GM23338 (cell line): ENCODE measurements at regions not wholly inside any gene's neighbourhood (a gene's known extent, or its start where the extent isn't known, plus 50 kb on each side); places are given as distances from the start of the nearest gene placed in this dataset.

ENCODE experiments used
- ATAC-seq: fragments of 200-7000 bp; cut with Tn5 transposase; 3 replicates; pipeline ENCODE4 v1.9.1; 2020
- DNase-seq: peaks from one replicate; pipeline ENCODE4 v3.0.0-alpha.2; 2015; ENCODE audit warnings: low spot score
- H2AFZ ChIP-seq: fragments of 200-600 bp; sonication (generic); 2 replicates; pipeline ENCODE4 v1.8.0; 2016; ENCODE audit warnings: antibody characterized with exemption, mild to moderate bottlenecking, moderate library complexity
- H3F3A ChIP-seq: fragments of 200-600 bp; sonication (generic); replicated peaks from 2 replicates; pipeline ENCODE4 v1.8.0; 2017; ENCODE audit warnings: antibody characterized with exemption, mixed run types, low read depth
- H3K27ac ChIP-seq: fragments of 200-600 bp; sonication (generic); 2 replicates; pipeline ENCODE4 v1.6.1; 2016; ENCODE audit warnings: low read depth
- H3K27me3 ChIP-seq: fragments of 200-600 bp; sonication (generic); 2 replicates; pipeline ENCODE4 v1.8.0; 2016; ENCODE audit warnings: mild to moderate bottlenecking, mixed run types, moderate library complexity; ENCODE audit not compliant: insufficient read depth
- H3K36me3 ChIP-seq: fragments of 200-600 bp; sonication (generic); 2 replicates; pipeline ENCODE4 v1.8.0; 2016; ENCODE audit warnings: mild to moderate bottlenecking; ENCODE audit not compliant: insufficient read depth
- H3K4me1 ChIP-seq: fragments of 200-600 bp; sonication (generic); 2 replicates; pipeline ENCODE4 v1.8.0; 2016; ENCODE audit warnings: mild to moderate bottlenecking, moderate library complexity; ENCODE audit not compliant: insufficient read depth
- H3K4me2 ChIP-seq: fragments of 200-600 bp; sonication (generic); 2 replicates; pipeline ENCODE4 v1.7.1; 2017; ENCODE audit warnings: mixed run types
- H3K4me3 ChIP-seq: fragments of 200-600 bp; sonication (generic); 2 replicates; pipeline ENCODE4 v1.6.1; 2016; ENCODE audit warnings: mixed run types
- H3K79me2 ChIP-seq: fragments of 200-600 bp; sonication (generic); replicated peaks from 2 replicates; pipeline ENCODE4 v1.8.0; 2017; ENCODE audit warnings: mild to moderate bottlenecking; ENCODE audit not compliant: insufficient read depth
- H3K9me2 ChIP-seq: fragments of 200-600 bp; sonication (generic); 2 replicates; pipeline ENCODE4 v1.8.0; 2017; ENCODE audit not compliant: insufficient read depth
- H4K20me1 ChIP-seq: fragments of 200-600 bp; sonication (generic); replicated peaks from 2 replicates; pipeline ENCODE4 v1.8.0; 2017; ENCODE audit warnings: mild to moderate bottlenecking; ENCODE audit not compliant: insufficient read depth
- H3K27ac Mint-ChIP-seq: 2 replicates; pipeline ENCODE4 v1.8.0; 2020; ENCODE audit warnings: inconsistent platforms, mild to moderate bottlenecking, moderate library complexity, mixed read lengths
- H3K27me3 Mint-ChIP-seq: 3 replicates; pipeline ENCODE4 v1.8.0; 2022; ENCODE audit warnings: low read depth, mild to moderate bottlenecking, moderate library complexity, mixed read lengths, inconsistent platforms; ENCODE audit not compliant: insufficient read depth, poor library complexity
- H3K36me3 Mint-ChIP-seq: 3 replicates; pipeline ENCODE4 v1.8.0; 2021; ENCODE audit warnings: low read depth, mild to moderate bottlenecking, inconsistent platforms, moderate library complexity, mixed read lengths
- H3K4me1 Mint-ChIP-seq: 3 replicates; pipeline ENCODE4 v1.8.0; 2020; ENCODE audit warnings: mild to moderate bottlenecking, inconsistent platforms, mixed read lengths
- H3K4me3 Mint-ChIP-seq: 3 replicates; pipeline ENCODE4 v1.8.0; 2021; ENCODE audit warnings: moderate library complexity, mild to moderate bottlenecking, inconsistent platforms, mixed read lengths
- H3K9me3 Mint-ChIP-seq: 3 replicates; pipeline ENCODE4 v1.8.0; 2020; ENCODE audit warnings: moderate library complexity, mild to moderate bottlenecking, inconsistent platforms, mixed read lengths
- CREB1 ChIP-seq: fragments of 250-450 bp; sonication (Bioruptor Pico); IDR thresholded peaks from 2 replicates; pipeline ENCODE4 v1.5.0; 2020; ENCODE audit warnings: low read depth, mild to moderate bottlenecking, moderate library complexity
- EZH2 ChIP-seq: fragments of 200-600 bp; sonication (generic); IDR thresholded peaks from one replicate; pipeline ENCODE4 v1.8.0; 2017; ENCODE audit warnings: antibody characterized with exemption, mild to moderate bottlenecking, low read depth; ENCODE audit not compliant: unreplicated experiment
- EZH2phosphoT487 ChIP-seq: fragments of 200-600 bp; sonication (generic); IDR thresholded peaks from one replicate; pipeline ENCODE4 v1.8.1; 2018; ENCODE audit warnings: antibody characterized with exemption; ENCODE audit not compliant: unreplicated experiment
- JUNB ChIP-seq: IDR thresholded peaks from one replicate; pipeline ENCODE4 v1.6.1; 2016; ENCODE audit warnings: antibody characterized with exemption; ENCODE audit not compliant: unreplicated experiment
- NANOG ChIP-seq: IDR thresholded peaks from 2 replicates; pipeline ENCODE4 v1.6.1; 2016; ENCODE audit warnings: antibody characterized with exemption, borderline replicate concordance
- POLR2AphosphoS5 ChIP-seq: IDR thresholded peaks from 2 replicates; pipeline ENCODE4 v1.6.1; 2016; ENCODE audit warnings: antibody characterized with exemption, low read depth
- STAT1 ChIP-seq: IDR thresholded peaks from one replicate; pipeline ENCODE4 v1.6.1; 2016; ENCODE audit warnings: antibody characterized with exemption; ENCODE audit not compliant: unreplicated experiment
- ZNF114 ChIP-seq: fragments of 250-450 bp; sonication (Bioruptor Pico); IDR thresholded peaks from 2 replicates; pipeline ENCODE4 v1.5.0; 2020; ENCODE audit warnings: mild to moderate bottlenecking, moderate library complexity
- ZNF331 ChIP-seq: fragments of 250-450 bp; sonication (Bioruptor Pico); IDR thresholded peaks from 2 replicates; pipeline ENCODE4 v1.5.0; 2020; ENCODE audit warnings: low read depth, mild to moderate bottlenecking, moderate library complexity
- TF ChIP-seq, protein P1 (sequence below), 2 experiments: fragments of 200-600 bp in 1 of 2; sonication (generic) in 1 of 2; conservative IDR thresholded peaks; 2 replicates each; pipeline versions ENCODE4 v1.5.1 to v1.6.1; 2016 to 2017; ENCODE audit warnings: antibody characterized with exemption in 2 of 2, low read depth in 2 of 2, mild to moderate bottlenecking in 2 of 2, moderate library complexity in 1 of 2
- TF ChIP-seq, protein P2 (sequence below): fragments of 250-450 bp; sonication (Bioruptor Pico); IDR thresholded peaks from 2 replicates; pipeline ENCODE4 v1.5.0; 2020; ENCODE audit warnings: mild to moderate bottlenecking, moderate library complexity
- TF ChIP-seq, protein P3 (sequence below): IDR thresholded peaks from one replicate; pipeline ENCODE4 v1.6.1; 2018; ENCODE audit warnings: antibody characterized with exemption; ENCODE audit not compliant: unreplicated experiment
- TF ChIP-seq, protein P4 (sequence below): IDR thresholded peaks from 2 replicates; pipeline ENCODE4 v1.6.1; 2016; ENCODE audit warnings: antibody characterized with exemption

- H3K4me3 Mint-ChIP-seq: no peak overlapping the region
- peaks cover 4% of the 10 kb centered on the region; the same call in 1 of the 2 replicates for H3K9me2 ChIP-seq
- ATAC-seq: no peak
Measured at GRCh38 chr1:195715652-195716051, 892.6 kb downstream of the KCNT2 start.

More at GRCh38 chr1:195715652-195716051, 892.6 kb downstream of the KCNT2 start:
- Histone ChIP-seq H3K27ac (no peak overlapping the region), H3K79me2 (no peaks in the 10 kb centered on the region), H3K36me3 (no peaks in the 10 kb centered on the region), H3K27me3 (no peaks in the 10 kb centered on the region), H3K4me2 (no peak overlapping the region), H3K4me3 (no peak overlapping the region), H4K20me1 (no peaks in the 10 kb centered on the region), H3F3A (no peaks in the 10 kb centered on the region), H2AFZ (no peak overlapping the region), H3K4me1 (peaks cover 25% of the 10 kb centered on the region)
- H3K36me3 Mint-ChIP-seq: no peaks in the 10 kb centered on the region
- DNase-seq: no peak
- H3K4me1 Mint-ChIP-seq: peaks cover 21% of the 10 kb centered on the region
- TF ChIP-seq EZH2 (no peak), ZNF114 (CRISPR knock-in tag) (no peak), JUNB (no peak), ZNF331 (CRISPR knock-in tag) (no peak), STAT1 (no peak), NANOG (no peak), CREB1 (CRISPR knock-in tag) (no peak), EZH2phosphoT487 (no peak), POLR2AphosphoS5 (no peak)
- TF ChIP-seq, protein P1, sequence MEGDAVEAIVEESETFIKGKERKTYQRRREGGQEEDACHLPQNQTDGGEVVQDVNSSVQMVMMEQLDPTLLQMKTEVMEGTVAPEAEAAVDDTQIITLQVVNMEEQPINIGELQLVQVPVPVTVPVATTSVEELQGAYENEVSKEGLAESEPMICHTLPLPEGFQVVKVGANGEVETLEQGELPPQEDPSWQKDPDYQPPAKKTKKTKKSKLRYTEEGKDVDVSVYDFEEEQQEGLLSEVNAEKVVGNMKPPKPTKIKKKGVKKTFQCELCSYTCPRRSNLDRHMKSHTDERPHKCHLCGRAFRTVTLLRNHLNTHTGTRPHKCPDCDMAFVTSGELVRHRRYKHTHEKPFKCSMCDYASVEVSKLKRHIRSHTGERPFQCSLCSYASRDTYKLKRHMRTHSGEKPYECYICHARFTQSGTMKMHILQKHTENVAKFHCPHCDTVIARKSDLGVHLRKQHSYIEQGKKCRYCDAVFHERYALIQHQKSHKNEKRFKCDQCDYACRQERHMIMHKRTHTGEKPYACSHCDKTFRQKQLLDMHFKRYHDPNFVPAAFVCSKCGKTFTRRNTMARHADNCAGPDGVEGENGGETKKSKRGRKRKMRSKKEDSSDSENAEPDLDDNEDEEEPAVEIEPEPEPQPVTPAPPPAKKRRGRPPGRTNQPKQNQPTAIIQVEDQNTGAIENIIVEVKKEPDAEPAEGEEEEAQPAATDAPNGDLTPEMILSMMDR (conservative IDR thresholded peaks at IDR 0.05; ENCODE audit: low read depth in 2 of 2): no peak
- TF ChIP-seq, protein P2, sequence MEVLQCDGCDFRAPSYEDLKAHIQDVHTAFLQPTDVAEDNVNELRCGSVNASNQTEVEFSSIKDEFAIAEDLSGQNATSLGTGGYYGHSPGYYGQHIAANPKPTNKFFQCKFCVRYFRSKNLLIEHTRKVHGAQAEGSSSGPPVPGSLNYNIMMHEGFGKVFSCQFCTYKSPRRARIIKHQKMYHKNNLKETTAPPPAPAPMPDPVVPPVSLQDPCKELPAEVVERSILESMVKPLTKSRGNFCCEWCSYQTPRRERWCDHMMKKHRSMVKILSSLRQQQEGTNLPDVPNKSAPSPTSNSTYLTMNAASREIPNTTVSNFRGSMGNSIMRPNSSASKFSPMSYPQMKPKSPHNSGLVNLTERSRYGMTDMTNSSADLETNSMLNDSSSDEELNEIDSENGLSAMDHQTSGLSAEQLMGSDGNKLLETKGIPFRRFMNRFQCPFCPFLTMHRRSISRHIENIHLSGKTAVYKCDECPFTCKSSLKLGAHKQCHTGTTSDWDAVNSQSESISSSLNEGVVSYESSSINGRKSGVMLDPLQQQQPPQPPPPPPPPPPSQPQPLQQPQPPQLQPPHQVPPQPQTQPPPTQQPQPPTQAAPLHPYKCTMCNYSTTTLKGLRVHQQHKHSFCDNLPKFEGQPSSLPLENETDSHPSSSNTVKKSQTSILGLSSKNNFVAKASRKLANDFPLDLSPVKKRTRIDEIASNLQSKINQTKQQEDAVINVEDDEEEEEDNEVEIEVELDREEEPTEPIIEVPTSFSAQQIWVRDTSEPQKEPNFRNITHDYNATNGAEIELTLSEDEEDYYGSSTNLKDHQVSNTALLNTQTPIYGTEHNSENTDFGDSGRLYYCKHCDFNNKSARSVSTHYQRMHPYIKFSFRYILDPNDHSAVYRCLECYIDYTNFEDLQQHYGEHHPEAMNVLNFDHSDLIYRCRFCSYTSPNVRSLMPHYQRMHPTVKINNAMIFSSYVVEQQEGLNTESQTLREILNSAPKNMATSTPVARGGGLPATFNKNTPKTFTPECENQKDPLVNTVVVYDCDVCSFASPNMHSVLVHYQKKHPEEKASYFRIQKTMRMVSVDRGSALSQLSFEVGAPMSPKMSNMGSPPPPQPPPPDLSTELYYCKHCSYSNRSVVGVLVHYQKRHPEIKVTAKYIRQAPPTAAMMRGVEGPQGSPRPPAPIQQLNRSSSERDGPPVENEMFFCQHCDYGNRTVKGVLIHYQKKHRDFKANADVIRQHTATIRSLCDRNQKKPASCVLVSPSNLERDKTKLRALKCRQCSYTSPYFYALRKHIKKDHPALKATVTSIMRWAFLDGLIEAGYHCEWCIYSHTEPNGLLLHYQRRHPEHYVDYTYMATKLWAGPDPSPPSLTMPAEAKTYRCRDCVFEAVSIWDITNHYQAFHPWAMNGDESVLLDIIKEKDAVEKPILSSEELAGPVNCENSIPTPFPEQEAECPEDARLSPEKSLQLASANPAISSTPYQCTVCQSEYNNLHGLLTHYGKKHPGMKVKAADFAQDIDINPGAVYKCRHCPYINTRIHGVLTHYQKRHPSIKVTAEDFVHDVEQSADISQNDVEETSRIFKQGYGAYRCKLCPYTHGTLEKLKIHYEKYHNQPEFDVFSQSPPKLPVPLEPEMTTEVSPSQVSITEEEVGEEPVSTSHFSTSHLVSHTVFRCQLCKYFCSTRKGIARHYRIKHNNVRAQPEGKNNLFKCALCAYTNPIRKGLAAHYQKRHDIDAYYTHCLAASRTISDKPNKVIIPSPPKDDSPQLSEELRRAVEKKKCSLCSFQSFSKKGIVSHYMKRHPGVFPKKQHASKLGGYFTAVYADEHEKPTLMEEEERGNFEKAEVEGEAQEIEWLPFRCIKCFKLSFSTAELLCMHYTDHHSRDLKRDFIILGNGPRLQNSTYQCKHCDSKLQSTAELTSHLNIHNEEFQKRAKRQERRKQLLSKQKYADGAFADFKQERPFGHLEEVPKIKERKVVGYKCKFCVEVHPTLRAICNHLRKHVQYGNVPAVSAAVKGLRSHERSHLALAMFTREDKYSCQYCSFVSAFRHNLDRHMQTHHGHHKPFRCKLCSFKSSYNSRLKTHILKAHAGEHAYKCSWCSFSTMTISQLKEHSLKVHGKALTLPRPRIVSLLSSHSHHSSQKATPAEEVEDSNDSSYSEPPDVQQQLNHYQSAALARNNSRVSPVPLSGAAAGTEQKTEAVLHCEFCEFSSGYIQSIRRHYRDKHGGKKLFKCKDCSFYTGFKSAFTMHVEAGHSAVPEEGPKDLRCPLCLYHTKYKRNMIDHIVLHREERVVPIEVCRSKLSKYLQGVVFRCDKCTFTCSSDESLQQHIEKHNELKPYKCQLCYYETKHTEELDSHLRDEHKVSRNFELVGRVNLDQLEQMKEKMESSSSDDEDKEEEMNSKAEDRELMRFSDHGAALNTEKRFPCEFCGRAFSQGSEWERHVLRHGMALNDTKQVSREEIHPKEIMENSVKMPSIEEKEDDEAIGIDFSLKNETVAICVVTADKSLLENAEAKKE (CRISPR knock-in tag): no peak
- TF ChIP-seq, protein P3, sequence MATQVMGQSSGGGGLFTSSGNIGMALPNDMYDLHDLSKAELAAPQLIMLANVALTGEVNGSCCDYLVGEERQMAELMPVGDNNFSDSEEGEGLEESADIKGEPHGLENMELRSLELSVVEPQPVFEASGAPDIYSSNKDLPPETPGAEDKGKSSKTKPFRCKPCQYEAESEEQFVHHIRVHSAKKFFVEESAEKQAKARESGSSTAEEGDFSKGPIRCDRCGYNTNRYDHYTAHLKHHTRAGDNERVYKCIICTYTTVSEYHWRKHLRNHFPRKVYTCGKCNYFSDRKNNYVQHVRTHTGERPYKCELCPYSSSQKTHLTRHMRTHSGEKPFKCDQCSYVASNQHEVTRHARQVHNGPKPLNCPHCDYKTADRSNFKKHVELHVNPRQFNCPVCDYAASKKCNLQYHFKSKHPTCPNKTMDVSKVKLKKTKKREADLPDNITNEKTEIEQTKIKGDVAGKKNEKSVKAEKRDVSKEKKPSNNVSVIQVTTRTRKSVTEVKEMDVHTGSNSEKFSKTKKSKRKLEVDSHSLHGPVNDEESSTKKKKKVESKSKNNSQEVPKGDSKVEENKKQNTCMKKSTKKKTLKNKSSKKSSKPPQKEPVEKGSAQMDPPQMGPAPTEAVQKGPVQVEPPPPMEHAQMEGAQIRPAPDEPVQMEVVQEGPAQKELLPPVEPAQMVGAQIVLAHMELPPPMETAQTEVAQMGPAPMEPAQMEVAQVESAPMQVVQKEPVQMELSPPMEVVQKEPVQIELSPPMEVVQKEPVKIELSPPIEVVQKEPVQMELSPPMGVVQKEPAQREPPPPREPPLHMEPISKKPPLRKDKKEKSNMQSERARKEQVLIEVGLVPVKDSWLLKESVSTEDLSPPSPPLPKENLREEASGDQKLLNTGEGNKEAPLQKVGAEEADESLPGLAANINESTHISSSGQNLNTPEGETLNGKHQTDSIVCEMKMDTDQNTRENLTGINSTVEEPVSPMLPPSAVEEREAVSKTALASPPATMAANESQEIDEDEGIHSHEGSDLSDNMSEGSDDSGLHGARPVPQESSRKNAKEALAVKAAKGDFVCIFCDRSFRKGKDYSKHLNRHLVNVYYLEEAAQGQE: no peak
- TF ChIP-seq, protein P4, sequence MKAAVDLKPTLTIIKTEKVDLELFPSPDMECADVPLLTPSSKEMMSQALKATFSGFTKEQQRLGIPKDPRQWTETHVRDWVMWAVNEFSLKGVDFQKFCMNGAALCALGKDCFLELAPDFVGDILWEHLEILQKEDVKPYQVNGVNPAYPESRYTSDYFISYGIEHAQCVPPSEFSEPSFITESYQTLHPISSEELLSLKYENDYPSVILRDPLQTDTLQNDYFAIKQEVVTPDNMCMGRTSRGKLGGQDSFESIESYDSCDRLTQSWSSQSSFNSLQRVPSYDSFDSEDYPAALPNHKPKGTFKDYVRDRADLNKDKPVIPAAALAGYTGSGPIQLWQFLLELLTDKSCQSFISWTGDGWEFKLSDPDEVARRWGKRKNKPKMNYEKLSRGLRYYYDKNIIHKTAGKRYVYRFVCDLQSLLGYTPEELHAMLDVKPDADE: no peak
- no peaks in the 10 kb centered on the region for H3K27me3 Mint-ChIP-seq
- no peak overlapping the region; the same call in 1 of the 2 replicates for H3K27ac Mint-ChIP-seq
- H3K9me3 Mint-ChIP-seq: no peaks in the 10 kb centered on the region
